GM12872 (cell line): ENCODE measurements at regions not wholly inside any gene's neighbourhood (a gene's known extent, or its start where the extent isn't known, plus 50 kb on each side); places are given as distances from the start of the nearest gene placed in this dataset.

Experiments used
- CTCF ChIP-seq: IDR thresholded peaks from 3 replicates; pipeline ENCODE4 v1.5.1; 2011; ENCODE audit warnings: low read depth, mild to moderate bottlenecking, low read length, moderate library complexity; ENCODE audit not compliant: insufficient read depth

GRCh38 chr13:110014719-110015118 lies 228.3 kb upstream of the IRS2 start:
- TF ChIP-seq CTCF: no peak

DNA sequence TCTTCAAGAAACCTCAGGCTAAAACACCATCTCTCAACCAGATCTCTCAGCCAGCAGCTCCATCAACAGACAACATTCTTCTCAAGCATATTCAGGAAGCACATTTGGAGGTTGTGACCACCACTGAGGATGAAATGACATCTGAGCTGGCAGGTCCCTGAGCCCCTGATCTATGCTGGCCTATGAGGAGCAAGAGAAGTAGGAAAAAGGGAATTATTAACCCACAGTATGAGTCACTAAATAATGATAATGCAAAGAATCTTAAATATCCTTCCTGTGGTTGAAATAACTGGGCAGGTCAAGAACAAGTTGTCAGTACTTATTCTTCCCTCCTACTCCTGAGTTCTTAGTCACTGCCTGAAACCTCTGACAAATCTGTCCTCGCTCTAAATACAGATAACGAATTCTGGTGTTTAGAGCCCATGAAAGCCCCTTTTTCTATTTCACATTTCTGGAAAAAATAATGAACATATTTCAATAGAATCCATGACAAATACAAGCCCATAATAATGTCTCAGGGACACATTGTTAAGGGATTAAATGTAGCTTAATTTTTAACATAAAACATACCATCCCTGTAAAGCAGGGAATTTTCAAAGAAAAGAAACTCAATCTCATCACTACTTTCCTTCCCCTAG lies 225.8 kb upstream of the IRS2 start:
- TF ChIP-seq CTCF: no peak

GRCh38 chr13:110010404-110011138 lies 224.2 kb upstream of the IRS2 start:
- TF ChIP-seq CTCF: no peak

- no peak for TF ChIP-seq CTCF
These were observed 222.4 kb upstream of the IRS2 start for GRCh38 chr13:110008816-110009215.

DNA sequence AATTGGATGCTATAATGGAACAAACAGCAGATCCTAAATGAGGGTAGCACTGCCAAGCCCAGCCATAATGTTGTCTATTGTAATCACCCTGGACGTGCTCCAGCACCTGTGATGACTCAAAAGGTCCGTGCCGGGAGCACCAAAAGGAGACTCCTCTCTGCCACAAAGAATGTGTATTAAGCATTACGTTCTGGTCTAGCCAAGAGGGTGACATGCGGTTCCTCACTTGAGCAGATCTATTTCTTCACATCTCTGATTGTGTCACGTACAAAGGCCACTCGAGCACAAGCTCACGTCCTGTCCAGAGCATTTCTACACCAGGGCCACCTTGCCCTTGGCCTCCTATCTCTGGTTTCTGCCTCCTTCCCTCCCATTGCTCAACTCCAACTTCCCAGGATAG lies 219.9 kb upstream of the IRS2 start:
- no peak for TF ChIP-seq CTCF

DNA sequence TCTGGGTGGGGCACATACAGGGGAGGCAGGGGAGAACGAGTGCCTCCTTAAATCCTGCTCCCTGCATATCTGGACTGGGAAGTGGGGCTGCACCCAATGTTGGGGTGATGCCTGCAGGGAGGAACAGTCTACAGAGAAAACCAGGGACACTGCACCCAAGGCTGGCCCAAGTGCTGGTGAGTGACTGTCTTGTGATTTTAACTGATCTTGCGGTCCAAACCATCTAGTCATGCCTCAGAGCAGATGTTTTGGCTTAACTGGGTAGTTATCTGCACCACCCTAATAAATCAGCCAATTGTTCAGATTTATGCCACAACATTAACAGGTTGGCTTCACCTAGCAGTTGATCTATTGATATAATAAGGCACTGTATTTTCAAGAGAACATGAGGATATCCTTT lies 219.2 kb upstream of the IRS2 start:
- no peak for TF ChIP-seq CTCF

DNA sequence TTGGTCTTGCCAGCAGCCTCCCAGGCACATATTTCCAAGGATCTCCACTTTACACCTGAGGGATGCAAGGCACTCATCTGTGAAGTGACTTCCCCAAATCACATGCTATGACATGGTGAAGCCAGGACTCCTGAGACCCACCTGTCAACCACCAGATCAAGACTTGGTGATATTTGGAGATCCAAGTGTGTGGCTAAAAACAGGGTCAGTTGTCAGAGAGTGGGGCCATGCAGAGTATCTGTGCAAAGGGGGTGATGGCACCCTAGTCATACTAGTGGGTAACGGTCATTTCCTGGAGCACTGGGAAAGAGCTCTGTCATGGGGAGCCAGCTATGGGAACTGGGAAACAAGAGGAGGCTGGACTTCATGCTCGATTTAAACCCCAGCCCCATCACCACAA lies 218.4 kb upstream of the IRS2 start:
- TF ChIP-seq CTCF: no peak
